ENCODE measurements at regions not wholly inside any gene's neighbourhood (a gene's known extent, or its start where the extent isn't known, plus 50 kb on each side); places are given as distances from the start of the nearest gene placed in this dataset.

DNA sequence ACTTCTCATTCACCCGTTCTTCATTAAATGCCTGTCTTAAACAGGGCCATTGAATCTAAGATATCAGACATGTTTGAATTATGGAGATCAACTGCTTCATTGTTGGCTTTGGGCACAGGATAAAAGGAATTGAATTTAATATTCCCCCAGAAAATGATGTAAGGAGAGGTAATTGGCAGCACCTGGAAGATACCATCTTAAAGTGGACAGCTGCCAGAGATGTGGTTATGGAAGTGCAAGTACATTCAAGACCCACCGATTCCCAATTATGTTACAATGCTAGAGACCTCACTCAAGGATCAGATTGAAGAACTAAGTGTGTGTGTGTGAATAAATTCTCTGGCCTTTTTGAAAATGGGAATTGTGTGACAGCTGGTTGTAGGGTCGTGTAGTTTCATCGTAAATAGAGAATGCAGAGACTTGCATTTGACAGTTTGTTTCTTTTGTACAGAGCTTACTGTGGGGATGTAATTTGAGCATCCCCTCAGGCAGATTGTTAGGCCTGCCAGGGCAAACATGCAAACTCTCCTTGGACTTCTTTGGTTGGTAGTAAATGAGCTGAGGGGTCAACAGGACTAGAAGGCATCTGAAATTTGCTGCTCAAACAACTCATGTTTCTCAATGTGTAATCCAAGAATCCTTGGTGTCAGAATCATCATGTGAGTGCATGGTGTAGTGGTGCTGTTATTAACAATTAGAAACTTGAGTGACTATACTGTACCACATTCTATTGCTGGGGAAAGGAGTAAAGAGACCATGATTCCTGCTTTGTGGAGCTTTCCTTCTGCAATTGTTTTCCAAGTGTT lies 359.2 kb upstream of the THRB start:
- no peak for DNase-seq

DNA sequence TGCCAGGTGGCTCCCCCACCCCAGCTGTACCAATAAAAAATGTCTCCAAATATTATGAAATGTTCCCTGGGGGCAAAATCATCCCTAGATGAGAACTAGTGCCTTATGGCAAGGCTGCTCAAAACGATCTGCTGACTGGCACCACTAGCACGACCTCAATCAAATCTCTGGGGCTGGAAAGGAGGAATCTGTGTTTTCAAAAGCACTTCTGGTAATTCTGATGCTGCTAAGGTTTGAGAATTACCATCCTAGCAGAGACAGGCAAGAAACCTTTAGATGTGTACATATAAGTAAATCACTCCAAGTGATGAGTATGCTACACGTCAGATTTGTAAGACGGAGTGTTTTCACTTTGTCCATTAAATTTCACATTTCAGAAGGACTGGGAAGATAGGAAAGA lies 360.1 kb upstream of the THRB start:
- DNase-seq: no peak

DNA sequence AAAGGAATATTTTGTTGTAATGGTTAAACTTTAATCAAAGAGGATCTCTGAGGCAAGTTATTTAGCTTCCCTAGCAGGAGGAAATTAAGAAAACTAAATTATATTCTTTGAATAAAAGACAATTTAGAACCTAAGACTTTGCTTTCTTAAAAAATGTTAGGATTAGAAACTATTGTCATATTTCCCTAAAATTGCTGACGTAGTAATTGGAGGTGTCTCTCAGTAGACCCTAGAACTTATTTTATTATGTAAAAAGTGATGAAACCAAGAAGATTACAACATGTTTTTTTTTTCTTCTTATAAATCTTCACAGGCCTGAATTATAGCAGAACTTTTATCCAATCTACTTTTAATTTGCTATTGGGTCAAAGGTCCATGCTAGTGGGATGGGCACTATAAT lies 363.3 kb upstream of the THRB start:
- DNase-seq: no peak

DNA sequence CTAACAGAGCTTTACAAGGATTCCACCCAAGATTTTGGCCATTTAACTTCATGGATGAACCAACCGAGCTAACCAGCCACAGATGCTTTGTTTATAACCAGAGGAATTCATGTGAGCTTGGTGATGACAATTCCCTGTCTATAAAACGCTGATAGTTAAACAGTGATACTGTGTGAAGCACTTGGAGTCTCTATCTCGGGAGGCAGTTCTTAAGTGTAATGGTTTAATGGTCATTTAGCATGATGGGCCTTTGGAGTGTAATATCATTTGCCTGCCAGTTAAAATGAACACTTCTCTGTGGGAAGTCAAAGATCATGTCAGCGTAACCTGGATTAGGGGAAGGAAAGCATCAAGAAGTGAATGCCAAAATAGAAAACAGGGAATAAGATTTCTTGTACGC lies 368.6 kb upstream of the THRB start:
- no peak for DNase-seq

DNA sequence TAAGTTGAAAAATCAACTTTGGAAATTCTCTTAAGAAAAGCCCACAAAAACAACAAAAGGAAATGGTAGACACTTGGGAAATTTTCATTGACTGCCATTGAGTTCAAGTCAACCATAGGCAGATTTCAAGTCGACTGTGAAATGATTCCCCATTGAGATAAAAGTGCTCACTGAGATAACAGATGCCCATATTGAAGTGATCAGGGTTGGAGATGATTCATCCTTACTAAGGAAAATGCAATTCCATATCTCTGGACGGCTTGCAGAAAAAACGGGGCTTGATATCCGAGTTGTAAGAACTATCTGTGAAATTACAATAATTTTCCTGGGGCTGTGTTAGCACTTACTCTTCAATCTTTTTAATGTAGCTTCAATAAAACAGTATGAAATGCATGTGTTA lies 373.1 kb upstream of the THRB start:
- DNase-seq: peak; percentile 9 to 24

DNA sequence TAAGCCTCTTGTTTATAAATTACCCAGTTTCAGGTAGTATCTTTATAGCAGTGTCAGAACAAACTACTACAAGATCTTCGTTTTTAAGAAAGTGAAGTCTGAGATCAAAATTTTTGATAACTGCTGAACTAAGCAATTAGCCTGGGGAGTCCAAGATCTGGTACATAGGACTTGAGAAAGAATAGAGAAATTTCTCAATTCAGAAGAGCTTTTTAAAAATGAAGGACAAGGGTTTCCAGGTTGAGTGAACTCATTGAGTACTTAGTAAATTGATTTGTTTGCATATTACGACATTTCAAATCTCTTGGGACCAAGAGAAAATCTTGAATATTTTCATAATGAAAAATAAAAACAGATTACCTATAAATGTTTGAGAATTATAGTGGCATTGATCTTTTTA lies 386.6 kb upstream of the THRB start:
- no peak for DNase-seq

DNA sequence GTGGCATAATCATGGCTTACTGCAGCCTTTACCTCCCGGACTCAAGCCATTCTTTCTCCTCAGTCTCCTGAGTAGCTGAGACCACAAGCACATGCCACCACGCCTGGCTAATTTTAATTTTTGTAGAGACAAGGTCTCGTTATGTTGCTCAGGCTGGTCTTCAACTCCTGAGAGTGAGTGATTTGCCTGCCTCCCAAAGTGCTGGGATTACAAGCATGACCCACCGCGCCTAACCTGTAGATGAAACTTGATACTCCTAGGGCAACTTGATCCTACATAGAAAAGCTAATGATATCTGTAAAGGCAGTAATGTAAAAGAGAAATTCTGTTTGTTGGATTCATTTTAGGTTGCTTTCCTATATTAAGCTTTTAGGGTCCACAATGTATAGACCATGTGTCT lies 391.9 kb upstream of the THRB start:
- DNase-seq: no peak

DNA sequence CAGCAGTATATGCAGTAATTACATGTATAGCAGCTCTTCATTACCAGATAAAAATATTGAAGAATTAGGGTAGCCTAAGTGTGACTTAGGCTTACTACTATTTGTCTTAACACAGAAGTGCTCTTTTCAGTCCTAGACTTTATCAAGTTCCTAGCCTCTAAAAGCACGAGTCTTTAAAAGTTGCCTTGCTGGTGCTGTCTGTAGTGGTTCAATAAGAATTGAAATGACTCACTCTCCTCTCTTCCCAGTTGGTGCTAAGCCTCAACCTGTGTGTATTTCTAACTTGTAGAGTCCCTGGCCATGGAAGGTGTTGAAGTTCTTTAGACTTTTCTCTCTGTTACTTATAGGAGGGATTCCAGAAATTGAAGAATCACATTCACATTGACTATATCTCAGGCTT lies 395.4 kb upstream of the THRB start:
- no peak for DNase-seq

DNA sequence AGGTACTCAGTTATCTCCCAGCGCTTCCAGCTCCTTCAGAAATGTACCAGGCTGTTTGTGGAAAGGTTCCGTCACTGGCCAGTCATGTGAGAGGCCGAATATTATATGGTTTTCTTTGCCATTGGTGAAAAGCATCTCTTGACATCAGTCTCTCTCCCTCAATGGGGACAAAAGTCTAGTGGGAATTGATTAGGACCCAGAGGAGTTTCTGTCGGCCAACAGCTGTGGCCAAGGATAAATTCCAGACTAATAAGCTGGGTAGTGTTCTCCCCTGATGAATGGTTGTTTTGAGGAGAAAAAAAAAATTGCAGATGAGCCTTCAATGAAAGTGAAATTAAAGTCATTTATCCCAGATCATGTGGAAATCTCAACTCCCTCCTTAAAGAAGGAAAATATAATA lies 404.7 kb upstream of the THRB start:
- no peak for DNase-seq

DNA sequence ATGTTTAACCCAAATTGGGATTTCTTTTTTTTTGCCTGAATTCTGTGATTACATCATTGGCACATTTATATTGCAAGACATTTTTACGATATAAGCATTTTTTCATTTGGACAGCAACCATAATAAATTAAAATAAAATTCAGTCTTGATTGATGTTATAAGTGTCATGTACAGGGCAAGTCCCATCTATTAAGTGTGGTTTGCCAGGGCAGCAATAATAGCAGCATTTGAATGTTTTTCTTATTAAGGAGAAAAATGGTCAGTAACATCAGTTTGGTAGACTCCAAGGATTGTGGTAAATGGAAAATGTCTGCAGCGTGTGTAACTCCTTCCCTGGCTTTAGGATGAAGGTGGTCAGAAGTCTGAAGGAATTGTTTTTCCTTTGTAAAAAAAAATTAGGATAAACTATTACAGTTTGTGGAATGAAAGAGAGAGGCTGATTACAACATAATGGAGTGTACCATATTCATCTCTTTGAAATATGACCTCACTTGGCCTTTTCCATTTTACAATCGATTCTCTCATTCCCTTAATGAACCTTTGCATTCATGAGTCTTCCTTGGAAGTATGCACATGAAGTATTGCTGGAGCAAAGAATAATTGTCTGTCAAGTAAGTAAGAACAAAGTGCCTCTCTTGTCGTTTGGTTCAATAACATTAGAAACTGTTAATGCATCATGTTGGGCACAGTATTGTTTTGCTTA lies 405.4 kb upstream of the THRB start:
- no peak for DNase-seq

DNA sequence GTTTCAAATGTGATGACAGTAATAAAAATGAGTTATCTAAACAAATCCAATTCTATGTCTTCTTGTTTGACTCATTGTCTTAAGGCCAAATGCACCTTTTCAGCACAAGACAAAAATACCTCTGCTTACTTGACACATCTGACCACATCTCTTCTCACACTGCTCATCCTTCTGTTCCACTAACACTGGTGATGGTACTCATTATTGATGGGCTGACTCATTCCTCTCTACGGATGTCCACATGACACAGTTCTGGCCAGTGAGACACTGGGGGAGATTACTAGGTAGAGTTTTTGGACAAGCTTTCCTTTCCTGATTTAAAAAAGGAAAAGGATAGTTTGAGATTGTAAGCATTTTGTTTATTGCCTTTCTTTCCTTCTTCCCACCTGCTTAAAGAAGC lies 410.6 kb upstream of the THRB start:
- DNase-seq: no peak

DNA sequence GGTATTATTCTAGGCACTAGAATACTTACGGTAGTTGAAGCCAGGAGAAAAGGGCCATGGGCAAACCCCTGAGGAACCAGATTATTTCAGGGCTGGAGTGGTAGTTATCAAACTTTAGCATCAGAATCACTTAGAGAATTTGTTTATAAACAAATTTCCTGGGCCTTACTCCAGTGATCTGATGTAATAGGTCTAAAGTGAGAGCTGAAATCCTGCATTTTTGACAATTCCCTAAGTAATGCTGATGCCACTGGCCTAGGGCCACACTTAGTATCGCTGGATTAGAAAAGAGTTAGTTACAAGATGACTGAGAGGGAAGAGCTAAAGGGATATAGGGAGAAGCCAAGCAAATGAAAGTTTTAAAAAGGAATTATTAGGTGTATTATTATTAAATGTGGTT lies 412.5 kb upstream of the THRB start:
- no peak for DNase-seq

DNA sequence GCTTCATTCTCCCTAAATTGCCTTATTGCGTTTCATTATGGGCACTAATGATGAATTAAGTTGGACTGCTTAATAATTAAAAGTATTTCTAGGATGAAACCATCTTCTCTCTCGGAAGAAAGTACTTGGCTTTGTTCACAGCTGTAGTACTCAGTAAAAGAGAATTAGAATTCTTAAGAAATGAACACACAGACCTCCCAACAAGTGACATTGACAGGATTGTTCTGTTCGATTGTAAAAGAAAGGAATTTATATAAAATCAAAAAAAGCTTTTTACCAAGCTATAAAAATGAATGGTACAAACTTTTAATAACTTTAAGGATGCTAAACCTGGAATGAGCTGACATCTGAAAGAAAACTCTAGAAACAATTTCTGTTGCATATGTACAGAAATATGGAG lies 416.4 kb upstream of the THRB start:
- DNase-seq: no peak

DNA sequence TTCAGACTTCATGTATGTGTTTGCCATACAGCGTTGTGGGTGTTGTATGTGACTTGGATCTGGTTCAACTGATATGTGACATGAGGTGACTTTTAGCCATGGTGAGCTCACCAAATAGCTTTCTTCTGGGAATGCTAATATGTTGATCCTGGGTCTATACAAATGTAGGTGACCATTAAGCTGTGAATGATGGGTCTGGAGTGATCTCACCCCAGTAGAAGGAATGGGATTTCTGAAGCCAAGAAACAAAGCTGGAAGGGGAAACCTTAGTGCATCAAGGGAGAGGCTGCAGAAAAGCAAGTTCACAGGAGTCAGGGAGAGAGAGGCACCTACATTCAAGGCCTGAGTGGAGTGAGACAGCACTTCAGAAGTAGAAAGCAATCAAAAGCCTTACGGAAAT lies 421.0 kb upstream of the THRB start:
- DNase-seq: no peak

DNA sequence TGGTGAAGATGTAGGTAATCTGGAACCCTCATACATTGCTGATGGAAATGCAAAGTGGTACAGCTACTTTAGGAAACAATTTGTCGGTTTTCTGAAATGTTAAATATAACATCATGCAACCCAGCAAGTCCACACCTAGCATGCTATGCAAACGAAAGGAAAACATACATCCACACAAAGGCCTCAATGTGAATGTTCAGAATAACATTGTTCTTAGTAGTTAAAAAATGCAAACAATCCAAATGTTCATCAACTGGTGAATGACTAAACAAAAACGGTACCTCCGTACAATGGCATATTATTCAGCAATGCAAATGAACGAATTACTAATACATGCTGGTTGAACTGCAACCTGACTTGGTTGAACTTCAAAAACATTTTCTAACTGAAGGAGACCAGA lies 423.3 kb upstream of the THRB start:
- DNase-seq: no peak

DNA sequence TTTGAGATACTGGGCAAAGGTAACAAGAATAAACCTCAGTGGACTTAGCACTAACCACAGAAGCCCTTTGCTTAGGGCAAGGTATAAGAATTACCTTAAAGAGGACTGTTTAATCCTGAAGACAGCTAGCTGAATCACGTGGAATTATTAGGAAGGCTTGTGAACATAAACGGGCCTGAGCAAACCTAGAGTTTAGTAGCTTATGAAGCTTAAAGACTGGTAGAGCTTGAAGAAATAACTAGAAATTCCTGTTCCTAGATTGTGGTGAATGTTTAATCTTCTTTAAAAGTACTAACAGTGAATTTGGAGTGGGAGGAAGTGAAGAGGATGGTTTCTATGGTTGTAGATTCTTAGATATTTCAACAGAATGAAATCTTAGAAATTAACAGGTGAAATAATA lies 428.9 kb upstream of the THRB start:
- no peak for DNase-seq

DNA sequence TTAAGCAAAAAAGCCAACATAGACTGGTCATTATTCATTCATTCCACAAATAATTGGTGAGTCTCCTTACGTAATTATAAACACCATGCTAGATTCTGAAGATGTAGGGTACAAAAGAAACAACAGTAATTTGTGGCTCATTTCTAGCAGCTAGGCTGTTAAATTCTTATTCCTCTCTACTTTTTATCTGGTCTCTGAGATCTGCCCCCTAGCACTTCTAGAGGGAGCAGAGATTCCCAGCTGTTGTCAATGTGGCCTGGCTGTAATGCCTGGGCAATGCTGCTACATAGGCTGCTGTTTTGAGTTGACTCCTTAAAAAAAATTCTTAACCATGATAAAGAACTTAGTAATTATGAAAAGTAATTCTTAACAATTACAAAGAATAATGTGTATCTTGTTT lies 434.9 kb upstream of the THRB start:
- no peak for DNase-seq

DNA sequence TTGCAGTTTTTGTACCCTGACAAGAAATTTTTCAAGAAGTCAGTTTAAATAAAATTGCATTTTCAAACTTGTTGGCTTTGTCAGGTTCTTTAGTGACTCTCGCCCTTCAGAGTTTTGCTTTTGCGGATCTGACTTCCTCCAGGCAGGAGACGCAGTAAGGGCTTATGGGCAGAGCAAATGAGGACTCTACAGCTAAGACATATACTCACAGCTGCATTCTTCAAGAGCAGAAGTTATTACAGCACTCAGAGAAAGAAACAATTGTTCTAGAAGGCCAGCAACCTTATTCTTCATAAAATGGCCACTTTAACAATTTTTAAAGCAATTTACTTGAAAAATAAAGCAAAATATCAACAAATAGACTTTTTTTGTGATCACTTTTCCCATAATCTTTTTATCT lies 438.8 kb upstream of the THRB start:
- DNase-seq: no peak

DNA sequence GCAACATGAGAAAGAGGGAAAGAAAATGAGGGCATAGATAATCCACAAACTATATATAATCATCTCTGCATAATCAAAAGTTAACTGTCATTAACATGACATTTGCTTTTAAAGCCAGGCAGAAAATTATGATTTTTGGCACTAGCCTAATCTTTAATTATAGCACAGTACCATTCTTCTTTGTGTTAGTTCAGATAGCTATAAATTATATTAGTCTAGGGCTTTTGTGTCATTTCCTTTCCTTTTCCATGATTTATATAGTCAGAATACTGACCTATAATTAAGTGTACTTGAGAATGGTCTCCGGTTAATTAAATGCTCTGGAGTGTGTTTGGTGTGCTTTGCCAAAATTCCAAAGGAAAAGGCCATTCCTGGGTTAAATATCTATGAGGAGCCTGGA lies 441.9 kb upstream of the THRB start:
- no peak for DNase-seq

DNA sequence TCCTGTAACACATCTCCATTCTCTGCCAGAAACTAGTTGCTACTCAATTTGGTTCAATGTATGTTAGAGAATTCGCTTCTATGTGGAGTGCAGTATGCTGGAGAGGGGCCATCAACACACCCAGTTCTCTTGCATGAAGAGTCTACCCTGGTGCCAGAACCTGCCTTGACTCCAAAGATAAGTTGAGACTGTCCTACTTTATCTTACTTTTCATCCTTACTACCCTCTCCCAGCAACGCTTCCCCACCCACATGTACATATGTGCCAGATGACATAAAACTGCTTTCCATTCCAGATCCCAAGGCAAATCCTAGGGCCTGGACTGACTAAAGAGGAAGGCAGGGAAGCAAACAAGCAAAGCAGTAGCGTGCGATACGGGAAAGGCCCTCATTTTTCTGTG lies 442.6 kb upstream of the THRB start:
- DNase-seq: no peak

DNA sequence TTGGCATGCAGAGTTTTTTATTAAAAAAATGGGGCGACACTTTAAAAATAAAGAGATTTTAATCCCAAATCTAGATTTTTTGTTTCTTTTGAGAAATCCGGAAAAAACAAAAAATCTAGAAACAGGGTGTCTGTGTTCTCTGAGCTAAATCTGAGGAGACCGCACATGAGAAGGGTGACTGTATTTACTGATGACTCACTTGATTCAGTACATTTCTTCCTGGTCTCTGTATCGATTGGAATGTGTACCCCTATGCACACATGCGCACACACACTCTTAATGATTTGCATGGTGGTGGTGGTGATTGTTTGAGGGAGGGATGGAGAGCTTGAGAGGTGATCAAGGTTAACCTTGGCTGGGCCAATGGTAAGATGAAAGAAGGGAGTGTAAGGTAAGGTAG lies 443.1 kb upstream of the THRB start:
- DNase-seq: no peak

DNA sequence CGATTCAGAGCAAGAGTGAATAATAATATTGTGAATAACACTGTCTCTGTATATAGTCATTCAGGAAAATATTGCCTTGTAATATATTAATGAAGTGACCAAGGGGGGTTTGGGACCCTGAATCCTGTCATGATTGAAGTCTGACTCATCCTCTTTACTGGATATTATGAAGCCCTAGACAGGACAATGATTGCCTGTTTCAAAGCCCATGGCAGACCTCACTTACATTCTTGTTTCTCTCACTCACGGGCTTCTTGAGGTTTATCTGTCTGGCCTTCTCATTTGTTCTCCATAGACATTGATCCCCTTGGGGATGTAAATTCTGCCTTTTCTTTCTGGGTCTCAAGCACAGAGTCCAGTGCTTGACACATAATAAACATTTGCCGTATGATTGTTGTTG lies 449.3 kb upstream of the THRB start:
- DNase-seq: no peak

DNA sequence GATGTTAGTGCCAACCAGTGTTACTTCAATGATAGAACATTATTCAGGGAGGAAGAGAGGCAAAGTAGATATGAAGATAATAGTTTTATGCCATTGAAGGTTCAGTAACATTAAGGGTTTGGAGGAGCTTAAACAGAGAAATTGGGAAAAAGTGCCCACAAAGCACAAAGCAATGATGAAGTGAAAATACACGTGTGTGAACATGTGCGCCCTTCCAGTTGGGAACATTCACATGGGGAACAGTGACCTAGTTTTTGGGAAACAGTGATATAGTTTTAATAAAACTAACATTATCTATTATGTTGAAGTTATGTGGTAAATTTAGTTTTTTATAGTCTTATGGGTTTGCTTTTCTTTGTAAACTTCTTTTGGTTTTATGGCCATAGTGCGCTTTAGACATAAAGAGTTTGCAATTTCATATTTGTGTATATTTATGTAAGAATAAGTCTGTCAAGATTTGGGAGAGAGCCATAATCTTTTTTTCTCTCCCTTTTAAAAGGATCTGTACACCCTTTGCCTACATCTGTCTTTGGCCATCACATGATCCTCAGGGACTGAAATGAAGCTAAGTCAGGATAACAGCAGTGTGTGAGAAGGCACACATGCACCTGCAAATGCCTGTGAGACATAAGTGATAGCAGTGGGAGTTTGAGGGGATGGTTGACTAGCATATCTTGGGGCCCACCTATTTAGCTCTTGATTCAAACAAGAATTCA lies 450.3 kb upstream of the THRB start:
- no peak for DNase-seq

DNA sequence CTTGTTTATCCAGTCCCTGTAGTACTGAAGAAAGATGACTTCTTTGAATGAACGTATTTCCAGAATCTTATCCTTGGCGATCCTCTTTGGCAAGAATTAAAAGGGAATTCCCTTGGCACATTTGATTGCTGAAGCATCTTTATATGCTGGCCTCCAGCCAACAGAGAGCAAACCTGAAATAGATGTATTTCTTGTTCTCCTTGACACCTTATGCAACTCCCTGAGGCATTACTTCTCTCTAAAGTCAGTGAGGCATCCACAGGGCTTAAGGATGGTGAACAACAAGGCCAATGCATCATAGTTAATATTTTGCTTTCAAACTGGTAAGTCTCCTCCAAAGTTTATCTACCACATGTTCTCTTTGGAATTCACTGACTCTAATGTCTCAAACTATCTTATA lies 450.9 kb upstream of the THRB start:
- no peak for DNase-seq
